Adrenal gland (tissue), 5 donors: ENCODE measurements at regions not wholly inside any gene's neighbourhood (a gene's known extent, or its start where the extent isn't known, plus 50 kb on each side); places are given as distances from the start of the nearest gene placed in this dataset.

ENCODE experiments used
- CTCF ChIP-seq, 6 experiments: fragments of 450-650 bp in 4 of 6; fragments of 200-600 bp in 2 of 6; sonication (generic) in 1 of 6; IDR thresholded peaks; 1 replicate in 5 of 6; 2 replicates in 1 of 6; pipeline versions ENCODE4 v1.5.1 to v1.8.0; 2016 to 2021; ENCODE audit warnings: antibody characterized with exemption in 6 of 6, mild to moderate bottlenecking in 2 of 6, moderate library complexity in 1 of 6
- POLR2A ChIP-seq, 2 donors: fragments of 450-650 bp; IDR thresholded peaks; one replicate each; pipeline ENCODE4 v1.6.1; 2017; ENCODE audit warnings: antibody characterized with exemption in 2 of 2, mild to moderate bottlenecking in 2 of 2, moderate library complexity in 1 of 2
- donor health status: DM: no; HTN: no; CAD: no.

GRCh38 chr2:155895016-155895415 is 437.5 kb downstream of the NR4A2 start:
- no peak for TF ChIP-seq CTCF (IDR thresholded peaks at IDR 0.05)
- no peak for TF ChIP-seq POLR2A (IDR thresholded peaks at IDR 0.05)
